Nephron progenitor cell (in vitro differentiated cells): ENCODE measurements at regions not wholly inside any gene's neighbourhood (a gene's known extent, or its start where the extent isn't known, plus 50 kb on each side); places are given as distances from the start of the nearest gene placed in this dataset.

Source experiments
- DNase-seq: peaks from one replicate; pipeline ENCODE4 v3.0.0; 2021
- H3K27ac Mint-ChIP-seq: 2 replicates; pipeline ENCODE4 v1.8.0; 2021; ENCODE audit warnings: mild to moderate bottlenecking, moderate library complexity, mixed read lengths
- H3K27me3 Mint-ChIP-seq: 2 replicates; pipeline ENCODE4 v1.8.0; 2021; ENCODE audit warnings: mild to moderate bottlenecking, low read depth, mixed read lengths; ENCODE audit not compliant: poor library complexity
- H3K36me3 Mint-ChIP-seq: 2 replicates; pipeline ENCODE4 v1.8.0; 2021; ENCODE audit warnings: low read depth, mixed read lengths
- H3K4me1 Mint-ChIP-seq: 2 replicates; pipeline ENCODE4 v1.8.0; 2021; ENCODE audit warnings: mixed read lengths
- H3K4me3 Mint-ChIP-seq: 2 replicates; pipeline ENCODE4 v1.8.0; 2021; ENCODE audit warnings: mild to moderate bottlenecking, moderate library complexity, mixed read lengths
- H3K9me3 Mint-ChIP-seq: 2 replicates; pipeline ENCODE4 v1.8.0; 2021; ENCODE audit warnings: mild to moderate bottlenecking, moderate library complexity, mixed read lengths
- CTCF ChIP-seq: fragments of 200-600 bp; sonication (generic); IDR thresholded peaks from 2 replicates; pipeline ENCODE4 v1.5.0; 2021; ENCODE audit warnings: antibody characterized with exemption

- no peak overlapping the region for H3K4me3 Mint-ChIP-seq
- H3K36me3 Mint-ChIP-seq = peaks cover 5% of the 10 kb centered on the region
- DNase-seq = no peak
Measured at GRCh38 chr4:187309456-187309855, 585.8 kb upstream of the FAT1 start.

DNA sequence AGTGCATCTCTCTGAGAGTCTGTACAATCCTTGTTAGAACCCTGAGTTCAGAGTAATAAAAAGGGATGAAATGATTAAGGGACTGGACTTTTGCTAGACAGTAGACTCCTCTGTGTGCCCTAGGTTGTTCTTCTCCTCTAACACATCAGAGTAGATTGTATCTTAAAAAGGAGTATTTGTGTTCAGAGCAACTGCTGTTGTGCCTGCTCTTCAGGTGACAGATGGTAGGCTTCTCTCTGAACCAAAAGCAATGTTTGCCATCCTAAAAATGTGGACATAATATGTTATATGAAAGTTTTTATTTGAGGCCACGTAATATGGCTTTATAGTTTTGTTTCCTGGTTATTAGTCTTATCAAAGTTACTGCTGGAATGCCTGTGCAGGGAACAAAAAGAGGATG is 588.6 kb upstream of the FAT1 start:
- H3K4me3 Mint-ChIP-seq = no peak overlapping the region
- no peaks in the 10 kb centered on the region for H3K4me1 Mint-ChIP-seq
- TF ChIP-seq CTCF = no peak
- peaks cover 5% of the 10 kb centered on the region for H3K36me3 Mint-ChIP-seq
- peaks cover 7% of the 10 kb centered on the region for H3K9me3 Mint-ChIP-seq
- no peak for DNase-seq
- H3K27me3 Mint-ChIP-seq = no peaks in the 10 kb centered on the region
- H3K27ac Mint-ChIP-seq = no peak overlapping the region

More at GRCh38 chr4:187309456-187309855, 585.8 kb upstream of the FAT1 start:
- no peaks in the 10 kb centered on the region for H3K4me1 Mint-ChIP-seq
- no peak for TF ChIP-seq CTCF
- no peak overlapping the region for H3K27ac Mint-ChIP-seq
- H3K27me3 Mint-ChIP-seq = peaks cover 3% of the 10 kb centered on the region
- H3K9me3 Mint-ChIP-seq = peaks cover 7% of the 10 kb centered on the region

DNA sequence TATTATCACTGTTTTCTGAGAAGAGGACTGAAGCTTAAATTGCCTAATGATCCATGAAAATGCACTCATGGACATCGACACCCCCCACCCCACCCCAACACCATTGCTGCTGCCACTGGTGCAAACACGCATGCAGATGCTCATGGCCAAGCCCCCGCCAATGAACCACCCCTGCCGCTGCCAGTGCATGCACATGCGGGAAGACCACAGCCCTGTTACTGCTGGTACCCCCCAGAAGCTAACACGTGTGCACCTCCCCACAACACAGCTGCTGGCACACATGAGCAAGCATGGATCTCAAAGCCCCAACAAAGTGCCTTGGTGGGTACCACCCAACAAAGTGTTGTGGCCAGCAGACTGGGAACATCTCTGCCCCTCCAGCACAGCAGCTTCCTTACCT is 594.1 kb upstream of the FAT1 start:
- TF ChIP-seq CTCF = no peak
- H3K36me3 Mint-ChIP-seq = no peaks in the 10 kb centered on the region
- H3K4me3 Mint-ChIP-seq = no peak overlapping the region
- peaks cover 4% of the 10 kb centered on the region for H3K27me3 Mint-ChIP-seq
- H3K9me3 Mint-ChIP-seq = peaks cover 16% of the 10 kb centered on the region
- H3K4me1 Mint-ChIP-seq = no peaks in the 10 kb centered on the region
- DNase-seq = no peak
- no peak overlapping the region for H3K27ac Mint-ChIP-seq

- DNase-seq = no peak
- Mint-ChIP-seq H3K4me3 (no peak overlapping the region), H3K27ac (peak overlapping the region; percentile 14), H3K36me3 (no peaks in the 10 kb centered on the region), H3K4me1 (peaks cover 4% of the 10 kb centered on the region), H3K27me3 (peaks cover 8% of the 10 kb centered on the region), H3K9me3 (peaks cover 16% of the 10 kb centered on the region)
- TF ChIP-seq CTCF = no peak
Measured at GRCh38 chr4:187321711-187322110, 598.1 kb upstream of the FAT1 start.

GRCh38 chr4:187332141-187332540 is 608.5 kb upstream of the FAT1 start:
- no peak for TF ChIP-seq CTCF
- Mint-ChIP-seq H3K9me3 (no peaks in the 10 kb centered on the region), H3K27me3 (peaks cover 3% of the 10 kb centered on the region), H3K4me1 (no peaks in the 10 kb centered on the region), H3K27ac (no peak overlapping the region), H3K4me3 (no peak overlapping the region), H3K36me3 (peaks cover 5% of the 10 kb centered on the region)
- no peak for DNase-seq

GRCh38 chr4:187333151-187333550 is 609.5 kb upstream of the FAT1 start:
- Mint-ChIP-seq H3K9me3 (no peaks in the 10 kb centered on the region), H3K27me3 (peaks cover 3% of the 10 kb centered on the region), H3K36me3 (peaks cover 5% of the 10 kb centered on the region), H3K4me1 (no peaks in the 10 kb centered on the region), H3K4me3 (no peak overlapping the region), H3K27ac (no peak overlapping the region)
- DNase-seq = no peak
- no peak for TF ChIP-seq CTCF
